ENCODE measurements at regions not wholly inside any gene's neighbourhood (a gene's known extent, or its start where the extent isn't known, plus 50 kb on each side); places are given as distances from the start of the nearest gene placed in this dataset.

GRCh38 chr11:81897639-81898038 lies 836.0 kb downstream of the FAM181B start (continued):
- TF ChIP-seq ZNF592 (IDR thresholded peaks at IDR 0.05) = no peak
- TF ChIP-seq RCOR1 (conservative IDR thresholded peaks at IDR 0.05; ENCODE audit: low read depth, low read length) = no peak
- no peak for TF ChIP-seq ZSCAN29 (IDR thresholded peaks at IDR 0.05)

- no peak overlapping the region for H3K9ac ChIP-seq (ENCODE audit: control insufficient read depth, insufficient read depth, low read length)
- no peak overlapping the region for H3K4me3 ChIP-seq
- TF ChIP-seq RELA (IDR thresholded peaks at IDR 0.05; ENCODE audit: borderline replicate concordance, partially characterized antibody) = no peak
- TF ChIP-seq SMAD5 (IDR thresholded peaks at IDR 0.05; ENCODE audit: low read depth) = no peak
- TF ChIP-seq SUPT20H (IDR thresholded peaks at IDR 0.05; ENCODE audit: borderline replicate concordance, control insufficient read depth, low read depth, low read length) = no peak
- no peak for TF ChIP-seq HDAC6 (IDR thresholded peaks at IDR 0.05; ENCODE audit: unreplicated experiment)
- TF ChIP-seq JUNB (IDR thresholded peaks at IDR 0.05) = no peak
- TF ChIP-seq NR2C1 (IDR thresholded peaks at IDR 0.05) = no peak
- no TSS peak for BruUV-seq (replicated peaks)
- no peaks in the 10 kb centered on the region for H3K36me3 ChIP-seq (ENCODE audit: control insufficient read depth in 2 of 2, insufficient read depth in 2 of 2, low read length in 1 of 2)
- WGBS (ENCODE audit: insufficient coverage, insufficient replicate concordance, low lambda C conversion rate, missing lambda C conversion rate) = 0% methylated on average over 3 of the region's 3 CpGs
- CTCF ChIA-PET = no interaction called here
- H3K4me1 ChIP-seq (ENCODE audit: control insufficient read depth, insufficient read depth, low read length) = no peaks in the 10 kb centered on the region
- DNase-seq (ENCODE audit: low read depth, low spot score) (no peak), ATAC-seq (peak; percentile 38), FAIRE-seq (no peak)
- RAD21 ChIA-PET (ENCODE audit: unreplicated experiment) = no interaction called here
- H2AFZ ChIP-seq (ENCODE audit: control insufficient read depth, low read depth, low read length) = no peak overlapping the region
- no peaks in the 10 kb centered on the region; a peak in 1 of 4 replicates for H3K27me3 ChIP-seq (replicated peaks in 1 of 2; ENCODE audit: control insufficient read depth in 2 of 2, insufficient read depth in 2 of 2, low read length in 1 of 2)
- H3K79me2 ChIP-seq (ENCODE audit: control insufficient read depth, insufficient read depth, low read length) = no peaks in the 10 kb centered on the region
- SMC1A ChIA-PET (ENCODE audit: uncharacterized antibody, unreplicated experiment) = interaction anchor here (1.0 kb wide), 1 partner anchor 9 kb away, joined by 3 read pairs; no protein-coding TSS in a partner anchor
- POLR2A ChIA-PET = no interaction called here
- intact Hi-C loops (cut with micrococcal nuclease; ENCODE audit: unreplicated experiment) (no loop called here), in situ Hi-C loops (cut with MboI) (no loop called here)
- no peaks in the 10 kb centered on the region for H4K20me1 ChIP-seq (ENCODE audit: control insufficient read depth, insufficient read depth)
- no peak overlapping the region for H3K27ac ChIP-seq (ENCODE audit: control insufficient read depth, insufficient read depth)
- H3K9me3 ChIP-seq (replicated peaks; ENCODE audit: control insufficient read depth, insufficient read depth, low read length) = no peaks in the 10 kb centered on the region
- H3K4me2 ChIP-seq (ENCODE audit: control insufficient read depth, insufficient read depth) = no peak overlapping the region
Measured at GRCh38 chr11:81895258-81895657, 838.4 kb downstream of the FAM181B start.
